BE2C (cell line): ENCODE measurements at regions not wholly inside any gene's neighbourhood (a gene's known extent, or its start where the extent isn't known, plus 50 kb on each side); places are given as distances from the start of the nearest gene placed in this dataset.
"Not testable (repeated sequence)": the region's sequence is repeated elsewhere in the genome, so short reads cannot be mapped to it uniquely, and the experiment has no call there.

Source experiments
- DNase-seq: peaks from one replicate; pipeline ENCODE4 v3.0.0-alpha.2; 2020
- H3K27me3 ChIP-seq: fragments of 250-450 bp; sonication (Bioruptor Pico); 2 replicates; pipeline ENCODE4 v1.5.1; 2020; ENCODE audit warnings: mild to moderate bottlenecking
- H3K36me3 ChIP-seq: fragments of 250-450 bp; sonication (Bioruptor Pico); 2 replicates; pipeline ENCODE4 v1.5.1; 2020; ENCODE audit warnings: mild to moderate bottlenecking
- H3K4me1 ChIP-seq: fragments of 250-450 bp; sonication (Bioruptor Pico); 2 replicates; pipeline ENCODE4 v1.5.1; 2020
- H3K4me3 ChIP-seq: 2 replicates; pipeline ENCODE4 v1.5.1; 2011; ENCODE audit warnings: low read depth, low read length
- H3K9me3 ChIP-seq: fragments of 250-450 bp; sonication (Bioruptor Pico); 2 replicates; pipeline ENCODE4 v1.5.1; 2020
- TF ChIP-seq, protein P1 (sequence below): IDR thresholded peaks from 2 replicates; pipeline ENCODE4 v1.5.1; 2012; ENCODE audit warnings: mild to moderate bottlenecking, low read depth, low read length

DNA sequence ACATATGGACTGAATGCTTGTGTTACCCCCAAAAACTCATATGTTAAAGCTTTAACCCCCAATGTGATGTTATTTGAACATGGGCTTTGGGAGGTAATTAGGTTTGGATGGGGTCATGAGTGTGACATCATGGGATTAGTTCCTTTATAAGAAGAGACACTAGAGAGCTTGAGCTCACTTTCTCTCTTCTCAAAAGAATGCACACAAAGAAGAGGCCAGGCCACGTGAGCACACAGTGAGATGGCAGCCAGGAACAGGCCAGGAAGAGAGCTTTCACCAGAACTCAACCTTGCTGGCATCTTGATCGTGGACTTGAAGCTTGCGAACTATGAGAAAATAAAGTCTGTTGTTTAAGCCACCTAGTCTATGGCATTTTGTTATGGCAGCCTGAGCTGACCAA is 360.6 kb downstream of the NR2F1-AS1 start:
- Histone ChIP-seq H3K27me3 (no peaks in the 10 kb centered on the region), H3K36me3 (no peaks in the 10 kb centered on the region), H3K4me1 (no peaks in the 10 kb centered on the region), H3K4me3 (no peak overlapping the region), H3K9me3 (no peaks in the 10 kb centered on the region)
- TF ChIP-seq, protein P1, sequence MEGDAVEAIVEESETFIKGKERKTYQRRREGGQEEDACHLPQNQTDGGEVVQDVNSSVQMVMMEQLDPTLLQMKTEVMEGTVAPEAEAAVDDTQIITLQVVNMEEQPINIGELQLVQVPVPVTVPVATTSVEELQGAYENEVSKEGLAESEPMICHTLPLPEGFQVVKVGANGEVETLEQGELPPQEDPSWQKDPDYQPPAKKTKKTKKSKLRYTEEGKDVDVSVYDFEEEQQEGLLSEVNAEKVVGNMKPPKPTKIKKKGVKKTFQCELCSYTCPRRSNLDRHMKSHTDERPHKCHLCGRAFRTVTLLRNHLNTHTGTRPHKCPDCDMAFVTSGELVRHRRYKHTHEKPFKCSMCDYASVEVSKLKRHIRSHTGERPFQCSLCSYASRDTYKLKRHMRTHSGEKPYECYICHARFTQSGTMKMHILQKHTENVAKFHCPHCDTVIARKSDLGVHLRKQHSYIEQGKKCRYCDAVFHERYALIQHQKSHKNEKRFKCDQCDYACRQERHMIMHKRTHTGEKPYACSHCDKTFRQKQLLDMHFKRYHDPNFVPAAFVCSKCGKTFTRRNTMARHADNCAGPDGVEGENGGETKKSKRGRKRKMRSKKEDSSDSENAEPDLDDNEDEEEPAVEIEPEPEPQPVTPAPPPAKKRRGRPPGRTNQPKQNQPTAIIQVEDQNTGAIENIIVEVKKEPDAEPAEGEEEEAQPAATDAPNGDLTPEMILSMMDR: no peak
- no peak for DNase-seq

DNA sequence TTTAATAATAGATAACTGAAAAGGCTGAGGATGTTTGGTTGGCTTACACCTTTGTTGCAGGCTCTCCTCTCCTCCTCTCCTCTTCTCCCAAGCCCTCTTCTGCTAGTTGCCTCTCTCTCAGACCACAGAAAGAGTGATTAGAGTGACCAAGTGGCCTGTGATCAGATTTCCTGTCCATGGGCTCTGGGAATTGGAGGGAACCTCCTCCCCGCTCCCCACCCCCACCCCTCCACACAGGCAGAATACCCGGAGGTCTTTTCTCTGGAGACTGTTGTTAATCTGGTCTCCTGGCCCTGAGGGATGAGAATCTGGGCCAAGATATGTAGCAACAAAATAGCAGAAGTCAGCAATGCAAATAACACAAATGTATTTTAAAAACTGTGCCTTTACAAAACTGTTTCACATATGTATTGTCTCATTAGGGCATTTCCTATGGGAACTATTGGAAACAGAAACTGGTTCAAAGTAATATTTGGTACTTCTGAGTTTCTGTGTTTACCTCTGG is 361.3 kb downstream of the NR2F1-AS1 start:
- Histone ChIP-seq H3K27me3 (no peaks in the 10 kb centered on the region), H3K36me3 (no peaks in the 10 kb centered on the region), H3K4me1 (no peaks in the 10 kb centered on the region), H3K4me3 (no peak overlapping the region), H3K9me3 (no peaks in the 10 kb centered on the region)
- TF ChIP-seq, protein P1: no peak
- no peak for DNase-seq

DNA sequence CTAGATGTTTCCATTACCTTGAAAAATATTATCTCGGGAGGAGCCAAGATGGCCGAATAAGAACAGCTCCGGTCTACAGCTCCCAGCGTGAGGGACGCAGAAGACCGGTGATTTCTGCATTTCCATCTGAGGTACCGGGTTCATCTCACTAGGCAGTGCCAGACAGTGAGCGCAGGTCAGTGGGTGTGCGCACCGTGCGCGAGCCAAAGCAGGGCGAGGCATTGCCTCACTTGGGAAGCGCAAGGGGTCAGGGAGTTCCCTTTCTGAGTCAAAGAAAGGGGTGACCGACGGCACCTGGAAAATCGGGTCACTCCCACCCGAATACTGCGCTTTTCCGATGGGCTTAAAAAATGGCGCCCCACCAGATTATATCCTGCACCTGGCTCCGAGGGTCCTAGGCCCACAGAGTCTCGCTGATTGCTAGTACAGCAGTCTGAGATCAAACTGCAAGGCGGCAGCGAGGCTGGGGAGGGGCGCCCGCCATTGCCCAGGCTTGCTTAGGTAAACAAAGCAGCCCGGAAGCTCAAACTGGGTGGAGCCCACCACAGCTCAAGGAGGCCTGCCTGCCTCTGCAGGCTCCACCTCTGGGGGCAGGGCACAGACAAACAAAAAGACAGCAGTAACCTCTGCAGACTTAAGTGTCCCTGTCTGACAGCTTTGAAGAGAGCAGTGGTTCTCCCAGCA is 367.8 kb downstream of the NR2F1-AS1 start:
- H3K4me3 ChIP-seq, H3K27me3 ChIP-seq, H3K4me1 ChIP-seq, H3K9me3 ChIP-seq, DNase-seq, H3K36me3 ChIP-seq: not testable (repeated sequence)

DNA sequence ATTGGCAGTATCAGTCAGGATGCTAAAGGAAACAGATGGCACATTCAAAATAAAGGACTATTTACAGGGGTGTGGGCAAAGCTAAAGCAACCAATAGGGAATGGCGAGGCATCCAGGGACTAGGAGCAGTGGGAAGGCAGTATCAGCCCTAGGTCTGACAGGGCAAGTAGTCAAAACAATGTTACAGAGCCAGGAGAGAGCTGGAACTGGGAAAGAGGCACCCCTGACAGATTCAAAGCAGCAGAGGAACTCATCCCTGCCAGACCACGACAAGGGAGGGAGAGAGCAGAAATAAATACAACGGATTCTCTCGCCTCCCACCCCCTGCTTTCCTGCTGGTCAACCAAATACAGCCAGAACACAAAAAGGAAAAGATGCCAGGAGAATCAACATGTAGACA is 371.5 kb downstream of the NR2F1-AS1 start:
- Histone ChIP-seq H3K9me3 (no peaks in the 10 kb centered on the region), H3K4me3 (no peak overlapping the region), H3K36me3 (no peaks in the 10 kb centered on the region), H3K27me3 (no peaks in the 10 kb centered on the region), H3K4me1 (no peaks in the 10 kb centered on the region)
- no peak for DNase-seq
- TF ChIP-seq, protein P1: no peak

DNA sequence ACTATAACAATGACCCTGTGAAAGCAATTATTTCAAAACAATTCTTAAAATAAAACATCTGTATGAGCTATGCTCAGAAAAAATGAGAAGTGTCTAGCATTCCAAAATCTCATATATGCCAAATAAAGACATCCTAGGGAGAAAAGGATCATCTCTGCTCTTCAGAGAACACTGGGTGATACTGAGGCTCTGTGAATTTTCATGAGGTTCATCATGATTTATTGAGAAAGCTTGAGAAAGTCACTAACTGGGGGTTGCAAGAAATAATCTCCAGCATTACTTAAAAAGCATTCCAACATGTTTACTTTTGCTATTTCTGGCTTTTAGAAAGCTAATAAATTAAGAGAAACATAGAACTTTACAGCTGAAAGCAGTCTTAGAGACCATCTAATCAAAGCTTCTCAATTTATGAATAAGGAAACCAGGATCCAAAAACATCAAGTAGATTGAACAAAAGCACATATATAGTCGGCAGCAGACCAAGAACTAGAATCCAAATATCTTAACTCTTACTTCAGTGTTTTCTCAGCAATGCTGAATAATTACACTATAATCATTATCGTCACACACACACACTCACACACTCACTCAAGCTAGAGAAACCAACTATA is 372.8 kb downstream of the NR2F1-AS1 start:
- DNase-seq: no peak
- Histone ChIP-seq H3K4me1 (no peaks in the 10 kb centered on the region), H3K36me3 (no peaks in the 10 kb centered on the region), H3K4me3 (no peak overlapping the region), H3K27me3 (no peaks in the 10 kb centered on the region), H3K9me3 (no peaks in the 10 kb centered on the region)
- TF ChIP-seq, protein P1: no peak

DNA sequence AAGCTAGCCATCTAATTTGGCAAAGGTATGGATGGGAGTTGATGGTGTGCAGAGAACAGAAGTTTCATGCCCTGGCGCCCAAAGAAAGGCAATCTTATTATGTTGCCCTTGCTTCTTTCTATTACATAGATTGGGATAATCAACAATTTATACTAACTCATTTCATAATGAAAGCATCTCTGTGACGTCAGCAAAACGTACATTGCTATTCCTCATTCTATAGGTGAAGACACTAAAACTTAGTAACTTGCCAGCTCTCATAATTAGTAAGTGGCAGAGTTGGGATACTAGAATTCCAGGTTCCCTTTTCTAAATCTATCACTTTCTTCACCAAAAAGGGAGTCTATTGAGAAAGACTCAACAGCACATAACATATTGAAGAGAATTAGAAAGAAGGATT is 374.8 kb downstream of the NR2F1-AS1 start:
- TF ChIP-seq, protein P1: no peak
- H3K9me3 ChIP-seq: no peaks in the 10 kb centered on the region
- H3K36me3 ChIP-seq: no peaks in the 10 kb centered on the region

More for the DNA sequence above, 374.8 kb downstream of the NR2F1-AS1 start:
- H3K4me3 ChIP-seq: no peak overlapping the region
- no peak for DNase-seq
- no peaks in the 10 kb centered on the region for H3K27me3 ChIP-seq
- no peaks in the 10 kb centered on the region for H3K4me1 ChIP-seq
